ENCODE measurements at regions not wholly inside any gene's neighbourhood (a gene's known extent, or its start where the extent isn't known, plus 50 kb on each side); places are given as distances from the start of the nearest gene placed in this dataset.
A peak's percentile ranks its signal among the peaks of the same experiment; 100 is the strongest.

- DNase-seq: no peak
Observed at GRCh38 chr2:220064111-220065030, 436.9 kb downstream of the SLC4A3 start.

GRCh38 chr2:220065581-220065980 is 438.2 kb downstream of the SLC4A3 start:
- DNase-seq: no peak

GRCh38 chr2:220068846-220069245 is 441.4 kb downstream of the SLC4A3 start:
- peak; percentile 58 for DNase-seq

- no peak for DNase-seq
Observed at GRCh38 chr2:220070349-220070748, 442.9 kb downstream of the SLC4A3 start.

GRCh38 chr2:220071696-220072095 is 444.3 kb downstream of the SLC4A3 start:
- no peak for DNase-seq

GRCh38 chr2:220072669-220073220 is 445.3 kb downstream of the SLC4A3 start:
- DNase-seq: no peak

GRCh38 chr2:220075835-220076234 is 448.4 kb downstream of the SLC4A3 start:
- no peak for DNase-seq

GRCh38 chr2:220076734-220077133 is 449.3 kb downstream of the SLC4A3 start:
- peak; percentile 24 for DNase-seq

- DNase-seq: peak; percentile 77
Observed at GRCh38 chr2:220077488-220077887, 450.1 kb downstream of the SLC4A3 start.

GRCh38 chr2:220078439-220078838 is 451.0 kb downstream of the SLC4A3 start:
- peak; percentile 81 for DNase-seq

GRCh38 chr2:220079595-220079994 is 452.2 kb downstream of the SLC4A3 start:
- DNase-seq: no peak

GRCh38 chr2:220081171-220081570 is 453.7 kb downstream of the SLC4A3 start:
- no peak for DNase-seq

GRCh38 chr2:220090050-220090449 is 462.6 kb downstream of the SLC4A3 start:
- no peak for DNase-seq

GRCh38 chr2:220096406-220096805 is 469.0 kb downstream of the SLC4A3 start:
- no peak for DNase-seq

- no peak for DNase-seq
Observed at GRCh38 chr2:220101980-220102379, 474.6 kb downstream of the SLC4A3 start.

- DNase-seq: no peak
Observed at GRCh38 chr2:220103596-220103995, 476.2 kb downstream of the SLC4A3 start.

GRCh38 chr2:220104871-220105351 is 477.5 kb downstream of the SLC4A3 start:
- no peak for DNase-seq

- DNase-seq: no peak
Observed at GRCh38 chr2:220106065-220106464, 478.6 kb downstream of the SLC4A3 start.

GRCh38 chr2:220107380-220107791 is 480.0 kb downstream of the SLC4A3 start:
- no peak for DNase-seq

GRCh38 chr2:220114443-220114842 is 487.0 kb downstream of the SLC4A3 start:
- DNase-seq: no peak

GRCh38 chr2:220117025-220117424 is 489.6 kb downstream of the SLC4A3 start:
- DNase-seq: no peak

GRCh38 chr2:220120041-220120440 is 492.6 kb downstream of the SLC4A3 start:
- DNase-seq: no peak

GRCh38 chr2:220123751-220124150 is 496.3 kb downstream of the SLC4A3 start:
- DNase-seq: no peak

- DNase-seq: no peak
Observed at GRCh38 chr2:220125551-220125950, 498.1 kb downstream of the SLC4A3 start.
